AG09309 (cell line): ENCODE measurements at regions not wholly inside any gene's neighbourhood (a gene's known extent, or its start where the extent isn't known, plus 50 kb on each side); places are given as distances from the start of the nearest gene placed in this dataset.

Experiments used
- DNase-seq: peaks from one replicate; pipeline ENCODE4 v3.0.0-alpha.2; 2010; ENCODE audit warnings: low read depth
- H3K4me3 ChIP-seq: 2 replicates; pipeline ENCODE4 v1.5.1; 2011; ENCODE audit warnings: mild to moderate bottlenecking, low read depth, low read length, moderate library complexity; ENCODE audit not compliant: control insufficient read depth
- TF ChIP-seq, protein P1 (sequence below): IDR thresholded peaks from 2 replicates; pipeline ENCODE4 v1.5.1; 2011; ENCODE audit warnings: mild to moderate bottlenecking, low read depth, low read length, inconsistent platforms; ENCODE audit not compliant: insufficient read depth, control insufficient read depth; ENCODE audit errors: missing control alignments

DNA sequence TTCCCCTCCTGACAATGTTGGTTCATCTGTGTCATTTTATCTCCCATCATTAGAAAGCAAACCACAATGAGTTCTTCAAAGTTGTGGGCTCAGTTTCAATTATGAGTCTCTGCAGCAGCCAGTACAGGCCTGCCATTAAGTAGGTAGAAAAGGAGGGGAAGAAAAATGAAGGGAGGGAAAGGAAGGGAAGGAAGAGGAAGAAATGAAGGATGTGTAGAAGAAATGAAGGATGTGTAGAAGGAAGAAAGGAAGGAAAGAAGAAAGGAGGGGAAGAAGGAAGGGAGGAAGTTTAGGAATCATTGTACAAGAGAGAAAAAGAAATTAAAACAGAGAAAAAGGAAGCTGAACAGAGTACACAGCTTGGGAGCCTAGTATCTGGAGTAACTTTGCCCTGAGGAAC is 498.3 kb upstream of the DAB1 start:
- TF ChIP-seq, protein P1, sequence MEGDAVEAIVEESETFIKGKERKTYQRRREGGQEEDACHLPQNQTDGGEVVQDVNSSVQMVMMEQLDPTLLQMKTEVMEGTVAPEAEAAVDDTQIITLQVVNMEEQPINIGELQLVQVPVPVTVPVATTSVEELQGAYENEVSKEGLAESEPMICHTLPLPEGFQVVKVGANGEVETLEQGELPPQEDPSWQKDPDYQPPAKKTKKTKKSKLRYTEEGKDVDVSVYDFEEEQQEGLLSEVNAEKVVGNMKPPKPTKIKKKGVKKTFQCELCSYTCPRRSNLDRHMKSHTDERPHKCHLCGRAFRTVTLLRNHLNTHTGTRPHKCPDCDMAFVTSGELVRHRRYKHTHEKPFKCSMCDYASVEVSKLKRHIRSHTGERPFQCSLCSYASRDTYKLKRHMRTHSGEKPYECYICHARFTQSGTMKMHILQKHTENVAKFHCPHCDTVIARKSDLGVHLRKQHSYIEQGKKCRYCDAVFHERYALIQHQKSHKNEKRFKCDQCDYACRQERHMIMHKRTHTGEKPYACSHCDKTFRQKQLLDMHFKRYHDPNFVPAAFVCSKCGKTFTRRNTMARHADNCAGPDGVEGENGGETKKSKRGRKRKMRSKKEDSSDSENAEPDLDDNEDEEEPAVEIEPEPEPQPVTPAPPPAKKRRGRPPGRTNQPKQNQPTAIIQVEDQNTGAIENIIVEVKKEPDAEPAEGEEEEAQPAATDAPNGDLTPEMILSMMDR: no peak
- no peak for DNase-seq
- no peak overlapping the region for H3K4me3 ChIP-seq

DNA sequence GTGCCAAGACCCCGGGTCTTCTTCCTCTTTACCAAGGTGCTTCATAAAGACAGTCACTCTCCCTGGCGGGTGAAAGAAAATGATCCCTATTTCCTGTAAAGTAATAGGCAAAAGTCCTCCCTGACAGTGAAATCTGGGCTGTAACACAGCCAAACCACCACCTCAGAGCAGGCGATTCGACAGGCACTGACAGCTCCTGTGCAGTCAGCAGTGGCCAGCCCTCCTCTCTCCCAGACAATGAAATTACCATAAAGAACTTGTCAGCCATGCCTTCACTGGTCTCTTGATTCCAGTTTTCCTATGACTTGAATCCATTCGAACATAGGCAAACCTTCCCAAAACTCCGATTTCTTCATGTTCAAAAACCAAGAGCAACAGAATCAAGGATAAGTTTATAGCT is 492.2 kb upstream of the DAB1 start:
- TF ChIP-seq, protein P1: no peak
- H3K4me3 ChIP-seq: no peak overlapping the region
- no peak for DNase-seq

DNA sequence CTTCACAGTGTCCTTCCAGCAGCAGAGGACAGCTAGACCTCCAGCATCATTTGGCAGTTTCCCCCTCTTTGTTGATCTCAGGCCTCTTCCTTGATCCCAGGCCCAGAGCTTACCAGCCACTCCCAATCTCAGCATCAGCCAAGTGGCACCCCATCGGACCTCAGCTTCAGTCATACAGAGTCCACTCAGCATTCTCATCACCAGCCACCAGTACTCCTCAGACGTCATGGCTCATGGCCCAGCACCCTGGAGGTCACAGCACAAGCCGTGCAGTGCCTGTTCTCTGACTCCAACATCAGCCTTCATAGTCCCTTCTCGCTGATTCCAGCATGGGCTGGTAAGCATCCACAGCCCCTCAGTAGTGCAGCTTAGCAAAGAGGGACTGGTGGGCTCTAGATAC is 487.6 kb upstream of the DAB1 start:
- no peak overlapping the region for H3K4me3 ChIP-seq
- DNase-seq: no peak
- TF ChIP-seq, protein P1: no peak

DNA sequence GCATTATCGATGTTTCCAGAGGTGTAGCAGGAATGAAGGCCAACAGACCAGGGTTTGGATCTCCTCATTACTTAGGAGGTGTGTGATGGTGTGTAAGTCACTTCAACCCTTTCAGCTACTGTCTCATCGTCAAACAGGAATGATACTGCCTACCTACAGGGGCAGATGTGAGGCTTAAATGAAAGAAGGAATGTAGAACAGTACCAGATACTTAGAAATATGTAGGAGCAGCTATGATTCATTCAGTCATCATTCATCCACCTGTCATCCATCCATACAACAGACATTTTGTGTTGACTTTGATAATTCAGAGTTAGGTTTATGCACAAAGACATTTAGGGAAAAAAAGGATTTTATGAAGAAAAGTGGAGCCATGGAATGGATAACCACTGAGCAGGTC is 486.9 kb upstream of the DAB1 start:
- no peak overlapping the region for H3K4me3 ChIP-seq
- no peak for DNase-seq
- TF ChIP-seq, protein P1: no peak

DNA sequence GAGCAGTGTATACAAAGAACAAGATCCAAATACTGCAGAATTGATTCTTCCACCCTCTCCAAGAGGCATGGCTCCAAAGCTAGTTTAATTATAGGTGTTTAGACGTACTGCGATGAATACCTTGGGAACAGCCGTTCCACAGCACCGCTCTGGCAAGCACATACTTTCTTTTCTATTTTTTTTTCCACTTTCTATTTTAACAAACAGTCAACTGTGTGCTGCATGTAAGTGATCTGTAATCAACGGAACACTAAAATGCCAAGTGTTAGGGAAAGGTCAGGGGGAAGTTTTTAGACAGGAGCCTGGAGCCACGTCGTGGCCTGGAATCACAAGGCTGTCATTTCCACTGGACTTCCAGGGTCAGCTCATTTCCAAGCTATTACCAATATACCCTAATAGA is 486.4 kb upstream of the DAB1 start:
- no peak overlapping the region for H3K4me3 ChIP-seq
- TF ChIP-seq, protein P1: no peak
- no peak for DNase-seq

DNA sequence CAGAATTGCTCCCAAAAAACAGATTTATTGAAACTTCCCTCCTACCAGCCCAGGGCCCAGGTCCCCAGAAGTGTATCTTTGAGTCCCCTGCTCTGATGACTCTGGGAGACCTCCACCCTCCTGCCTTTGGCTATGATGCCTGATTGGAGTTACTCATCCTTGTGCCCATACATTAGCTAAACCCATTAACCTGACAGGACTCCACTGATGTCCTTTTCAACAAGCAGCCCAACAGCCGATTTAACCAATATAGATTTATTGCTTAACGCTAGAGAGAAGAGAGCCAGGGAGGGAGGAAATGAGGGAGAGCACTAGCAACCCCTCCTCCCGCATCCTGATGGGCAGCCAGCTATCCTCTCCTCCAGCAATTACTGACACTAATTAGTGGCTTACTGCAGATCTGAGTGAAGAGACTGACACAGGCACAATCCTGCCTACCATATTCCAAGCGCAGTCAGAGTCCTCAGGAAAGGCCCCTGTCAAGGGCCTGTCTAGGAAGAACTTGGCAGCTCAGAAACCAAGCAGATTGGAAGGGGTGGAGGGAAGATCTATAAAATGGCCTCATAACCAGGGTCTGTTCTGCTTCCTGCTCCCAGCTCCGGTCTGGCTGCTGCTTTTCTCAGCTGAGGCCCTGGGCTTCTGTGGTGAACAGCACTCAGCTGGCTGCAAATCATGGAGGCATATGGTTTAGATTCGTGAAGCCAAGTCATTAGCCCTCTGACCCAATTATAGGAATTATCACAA is 484.5 kb upstream of the DAB1 start:
- no peak for DNase-seq
- H3K4me3 ChIP-seq: no peak overlapping the region
- TF ChIP-seq, protein P1: no peak
